K562 (cell line): ENCODE measurements at regions not wholly inside any gene's neighbourhood (a gene's known extent, or its start where the extent isn't known, plus 50 kb on each side); places are given as distances from the start of the nearest gene placed in this dataset.

Source experiments
- ATAC-seq: fragments of 200-7000 bp; cut with Tn5 transposase; 3 replicates; pipeline ENCODE4 v1.9.1; 2020; ENCODE audit warnings: moderate library complexity
- BruUV-seq: library from RNA; stranded (reverse); fragments of 400-500 nt; replicated peaks from 2 replicates; lab custom pipeline; 2021; lab: Mats Ljungman, UMichigan
- CTCF ChIA-PET: fragments of 300-600 bp; formaldehyde crosslinking; extraction: SDS; loops from one replicate; lab custom pipeline; 2021; ENCODE audit warnings: low intra/inter-chr PET ratio; lab: Yijun Ruan, JAX
- POLR2A ChIA-PET: fragments of 300-600, 350-650 bp; sonication (Branson Sonifier 250); formaldehyde crosslinking; extraction: SDS; loops from one replicate; lab custom pipeline; 2021; ENCODE audit warnings: antibody characterized with exemption, inconsistent platforms; lab: Yijun Ruan, JAX
- DNase-seq, 4 experiments: peaks; one replicate each; pipeline versions ENCODE4 v3.0.0 to v3.0.0-alpha.2; 2011 to 2018; ENCODE audit warnings: low spot score in 3 of 4, mixed read lengths in 3 of 4; ENCODE audit errors: extremely low read depth in 1 of 4
- FAIRE-seq: peaks from 2 replicates; lab custom pipeline; 2011; peaks lifted over from hg19 to GRCh38; lab: Jason Lieb, UNC
- H2AFZ ChIP-seq: 2 replicates; pipeline ENCODE4 v1.6.0; 2011; ENCODE audit warnings: low read depth, low read length, control low read depth, inconsistent platforms
- H3K27ac ChIP-seq: fragments of 200-600 bp; 3 replicates; pipeline ENCODE4 v1.8.0; 2011; ENCODE audit warnings: low read depth, mild to moderate bottlenecking, control low read depth, inconsistent platforms, low read length, moderate library complexity, mixed read lengths; ENCODE audit errors: extremely low read depth
- H3K27me3 ChIP-seq, 2 experiments: fragments of 300-600 bp in 1 of 2; 2 replicates in 1 of 2; 3 replicates in 1 of 2; pipeline versions ENCODE4 v1.6.0 to v1.8.0; 2011; ENCODE audit warnings: inconsistent platforms in 2 of 2, low read length in 2 of 2, mild to moderate bottlenecking in 1 of 2, mixed read lengths in 1 of 2, moderate library complexity in 1 of 2; ENCODE audit not compliant: control insufficient read depth in 2 of 2, insufficient read depth in 2 of 2
- H3K36me3 ChIP-seq: fragments of 300-600 bp; 3 replicates; pipeline ENCODE4 v1.8.0; 2011; ENCODE audit warnings: mild to moderate bottlenecking, low read length, inconsistent platforms; ENCODE audit not compliant: control insufficient read depth, insufficient read depth
- H3K4me1 ChIP-seq, 2 experiments: fragments of 200-600 bp in 1 of 2; replicated peaks in 1 of 2; 2 replicates in 1 of 2; 3 replicates in 1 of 2; pipeline versions ENCODE4 v1.5.1 to v1.8.0; 2011; ENCODE audit warnings: inconsistent platforms in 2 of 2, low read length in 2 of 2, mild to moderate bottlenecking in 1 of 2, mixed read lengths in 1 of 2, moderate library complexity in 1 of 2; ENCODE audit not compliant: control insufficient read depth in 2 of 2, insufficient read depth in 2 of 2
- H3K4me2 ChIP-seq: 2 replicates; pipeline ENCODE4 v1.6.1; 2011; ENCODE audit warnings: low read length, control low read depth, inconsistent platforms, mixed read lengths; ENCODE audit not compliant: insufficient read depth
- H3K4me3 ChIP-seq: fragments of 200-600 bp; sonication (generic), shearing (Covaris generic); 2 replicates; pipeline ENCODE4 v1.5.1; 2016; ENCODE audit warnings: control low read depth, inconsistent platforms
- H3K79me2 ChIP-seq: fragments of 200-600 bp; 3 replicates; pipeline ENCODE4 v1.8.0; 2011; ENCODE audit warnings: low read length, inconsistent platforms; ENCODE audit not compliant: control insufficient read depth, insufficient read depth
- H3K9ac ChIP-seq, 2 experiments: 2 replicates each; pipeline versions ENCODE4 v1.6.0 to v1.6.1; 2011; ENCODE audit warnings: low read depth in 2 of 2, low read length in 2 of 2, control low read depth in 1 of 2, inconsistent platforms in 1 of 2, mild to moderate bottlenecking in 1 of 2, mixed read lengths in 1 of 2; ENCODE audit not compliant: insufficient read depth in 1 of 2
- H3K9me1 ChIP-seq: one replicate; pipeline ENCODE4 v1.6.0; 2011; ENCODE audit warnings: inconsistent platforms, mild to moderate bottlenecking, low read length, moderate library complexity; ENCODE audit not compliant: control insufficient read depth, insufficient read depth
- H3K9me3 ChIP-seq: replicated peaks from 2 replicates; pipeline ENCODE4 v1.5.1; 2011; ENCODE audit warnings: low read depth, low read length, inconsistent platforms; ENCODE audit not compliant: control insufficient read depth, insufficient read depth
- H4K20me1 ChIP-seq: replicated peaks from 2 replicates; pipeline ENCODE4 v1.6.1; 2011; ENCODE audit warnings: low read length, inconsistent platforms, mixed read lengths; ENCODE audit not compliant: control insufficient read depth, insufficient read depth
- BMI1 ChIP-seq: fragments of 150-350 bp; IDR thresholded peaks from 2 replicates; pipeline ENCODE4 v1.6.1; 2014; ENCODE audit warnings: low read length
- CXXC5 ChIP-seq: fragments of 250-450 bp; sonication (Bioruptor Pico); IDR thresholded peaks from 2 replicates; pipeline ENCODE4 v1.8.0; 2022; ENCODE audit warnings: inconsistent platforms, mild to moderate bottlenecking, moderate library complexity
- E2F1 ChIP-seq: sonication (generic); formaldehyde crosslinking; IDR thresholded peaks from 2 replicates; pipeline ENCODE4 v1.8.1; 2023; ENCODE audit warnings: mild to moderate bottlenecking, missing genetic modification reagents, moderate library complexity
- ETV1 ChIP-seq: fragments of 450-650 bp; conservative IDR thresholded peaks from 2 replicates; pipeline ENCODE4 v1.6.1; 2016; ENCODE audit warnings: missing genetic modification characterization, control low read depth, low read depth, missing compliant biosample characterization
- GTF2A2 ChIP-seq: IDR thresholded peaks from 2 replicates; pipeline ENCODE4 v1.6.1; 2016; ENCODE audit warnings: mild to moderate bottlenecking, missing genetic modification characterization, missing compliant biosample characterization
- GTF2B ChIP-seq: IDR thresholded peaks from 2 replicates; pipeline ENCODE4 v1.6.1; 2011; ENCODE audit not compliant: insufficient read length; ENCODE audit errors: extremely low read depth
- HLTF ChIP-seq: fragments of 450-650 bp; IDR thresholded peaks from 2 replicates; pipeline ENCODE4 v1.6.1; 2016
- ILF3 ChIP-seq: fragments of 450-650 bp; IDR thresholded peaks from 2 replicates; pipeline ENCODE4 v1.6.1; 2018; ENCODE audit warnings: antibody characterized with exemption, mild to moderate bottlenecking, moderate library complexity, borderline replicate concordance
- MECOM ChIP-seq: fragments of 250-450 bp; sonication (Bioruptor Pico); IDR thresholded peaks from 2 replicates; pipeline ENCODE4 v1.8.0; 2022; ENCODE audit warnings: inconsistent platforms
- POLR2AphosphoS5 ChIP-seq: IDR thresholded peaks from 2 replicates; pipeline ENCODE4 v1.6.1; 2011; ENCODE audit warnings: mild to moderate bottlenecking, low read depth, low read length, moderate library complexity; ENCODE audit not compliant: control insufficient read depth, insufficient read depth
- PTBP1 ChIP-seq: fragments of 200-400 bp; formaldehyde crosslinking; IDR thresholded peaks from 2 replicates; pipeline ENCODE4 v1.6.1; 2017; ENCODE audit warnings: low read depth, low read length
- PYGO2 ChIP-seq: fragments of 450-650 bp; IDR thresholded peaks from 2 replicates; pipeline ENCODE4 v1.6.1; 2016; ENCODE audit warnings: mild to moderate bottlenecking, missing genetic modification characterization, moderate library complexity, missing compliant biosample characterization
- TBL1XR1 ChIP-seq, 2 experiments: IDR thresholded peaks; 2 replicates each; pipeline ENCODE4 v1.6.1; 2012; ENCODE audit warnings: improper control_type of control experiment in 2 of 2, low read length in 2 of 2, mild to moderate bottlenecking in 1 of 2
- YY1 ChIP-seq, 3 experiments: IDR thresholded peaks; 2 replicates each; pipeline ENCODE4 v1.6.1; 2011; ENCODE audit warnings: low read length in 2 of 3, mild to moderate bottlenecking in 2 of 3, moderate library complexity in 2 of 3, borderline replicate concordance in 1 of 3, control low read depth in 1 of 3, low read depth in 1 of 3; ENCODE audit not compliant: insufficient read depth in 3 of 3, insufficient replicate concordance in 2 of 3, control insufficient read depth in 1 of 3, insufficient read length in 1 of 3; ENCODE audit errors: extremely low read depth in 1 of 3
- ZNF217 ChIP-seq: sonication (generic); formaldehyde crosslinking; IDR thresholded peaks from 2 replicates; pipeline ENCODE4 v1.8.0; 2022; ENCODE audit warnings: mild to moderate bottlenecking, missing genetic modification reagents
- ZNF277 ChIP-seq: fragments of 250-450 bp; sonication (Bioruptor Pico); IDR thresholded peaks from 2 replicates; pipeline ENCODE4 v1.8.0; 2022; ENCODE audit warnings: inconsistent platforms, mild to moderate bottlenecking, moderate library complexity, borderline replicate concordance
- ZNF57 ChIP-seq: fragments of 450-650 bp; formaldehyde crosslinking; IDR thresholded peaks from 2 replicates; pipeline ENCODE4 v1.4.0; 2020; ENCODE audit warnings: mild to moderate bottlenecking, moderate library complexity
- WGBS: fragments of 100-300 bp; shearing (Covaris generic); methylation state at CpG from one replicate; pipeline ENCODE4 v1.1.6; 2016; ENCODE audit warnings: low coverage, mixed read lengths; ENCODE audit not compliant: insufficient coverage; ENCODE audit errors: missing lambda C conversion rate; 5-methylcytosine and 5-hydroxymethylcytosine counted together
- in situ Hi-C: fragments of 300-500 bp; cut with MboI; formaldehyde crosslinking; loops from 4 replicates; pipeline ENCODE4 v1.15.0; 2018; ENCODE audit warnings: inconsistent platforms, mixed read lengths
- intact Hi-C: fragments of 100-400 bp; cut with micrococcal nuclease; formaldehyde crosslinking; loops from 2 replicates; pipeline ENCODE4 v1.14.2; 2022
- TF ChIP-seq, protein P1 (sequence below): fragments of 250-450 bp; sonication (Bioruptor Pico); IDR thresholded peaks from 2 replicates; pipeline ENCODE4 v1.8.0; 2021; ENCODE audit warnings: moderate library complexity, mild to moderate bottlenecking, inconsistent platforms
- TF ChIP-seq, protein P2 (sequence below): sonication (generic); formaldehyde crosslinking; IDR thresholded peaks from 2 replicates; pipeline ENCODE4 v1.5.0; 2020; ENCODE audit warnings: missing genetic modification reagents

GRCh38 chr2:161090411-161090810 is 69.8 kb upstream of the TANK start (continued):
- TF ChIP-seq ETV1 (no peak), HLTF (no peak), GTF2A2 (tag) (no peak), ILF3 (no peak), ZNF277 (CRISPR knock-in tag) (no peak), ZNF217 (CRISPR knock-in tag) (no peak)
- TF ChIP-seq, protein P1, sequence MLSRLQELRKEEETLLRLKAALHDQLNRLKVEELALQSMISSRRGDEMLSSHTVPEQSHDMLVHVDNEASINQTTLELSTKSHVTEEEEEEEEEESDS = no peak
- TF ChIP-seq, all 486 proteins: peak for 0

DNA sequence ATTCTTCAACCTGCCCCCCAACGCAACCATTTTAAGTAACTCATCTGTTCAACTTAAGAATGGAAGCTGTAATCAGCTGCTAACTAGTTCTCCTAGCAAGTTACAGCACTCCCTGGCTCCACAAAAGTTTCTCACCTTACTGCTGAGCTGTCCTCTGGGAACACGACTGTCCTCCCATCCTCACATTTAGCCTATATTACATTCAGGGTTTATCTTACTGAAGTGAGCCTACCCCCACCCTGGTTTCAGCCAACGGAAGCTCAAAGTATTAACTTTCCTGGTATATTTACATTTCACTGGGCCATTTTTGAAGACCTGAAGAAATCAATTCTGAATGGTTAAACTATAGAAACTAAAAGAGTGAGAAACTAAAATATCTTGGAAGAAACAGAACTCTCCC is 64.9 kb upstream of the TANK start:
- no peak overlapping the region for H2AFZ ChIP-seq
- H3K79me2 ChIP-seq = no peaks in the 10 kb centered on the region
- no peak overlapping the region for H3K9ac ChIP-seq
- no peaks in the 10 kb centered on the region for H4K20me1 ChIP-seq
- H3K4me1 ChIP-seq = no peaks in the 10 kb centered on the region
- ATAC-seq (no peak), DNase-seq (no peak), FAIRE-seq (no peak)
- no peak overlapping the region for H3K27ac ChIP-seq
- ChIA-PET CTCF (no interaction called here), POLR2A (no interaction called here)
- H3K36me3 ChIP-seq = no peaks in the 10 kb centered on the region
- H3K9me3 ChIP-seq = no peaks in the 10 kb centered on the region
- in situ Hi-C loops = no loop called here
- no peak overlapping the region for H3K4me2 ChIP-seq
- H3K27me3 ChIP-seq = no peaks in the 10 kb centered on the region
- intact Hi-C loops = no loop called here
- no peak overlapping the region for H3K4me3 ChIP-seq
- WGBS = 0% methylated on average over 3 of the region's 3 CpGs
- BruUV-seq = no TSS peak
- H3K9me1 ChIP-seq = no peaks in the 10 kb centered on the region
- TF ChIP-seq E2F1 (CRISPR knock-in tag) (no peak), PYGO2 (tag) (no peak), YY1 (IDR thresholded peaks at IDR 0.05; ENCODE audit: borderline replicate concordance in 1 of 3, control insufficient read depth in 1 of 3, extremely low read depth in 1 of 3, insufficient read depth in 3 of 3, insufficient read length in 1 of 3, insufficient replicate concordance in 2 of 3, low read depth in 1 of 3, low read length in 2 of 3) (no peak), BMI1 (no peak), ZNF57 (CRISPR knock-in tag) (no peak), CXXC5 (CRISPR knock-in tag) (no peak), MECOM (CRISPR knock-in tag) (no peak), GTF2B (no peak), TBL1XR1 (IDR thresholded peaks at IDR 0.05; ENCODE audit: low read length in 2 of 2) (no peak), PTBP1 (no peak), POLR2AphosphoS5 (no peak)
- TF ChIP-seq, protein P2, sequence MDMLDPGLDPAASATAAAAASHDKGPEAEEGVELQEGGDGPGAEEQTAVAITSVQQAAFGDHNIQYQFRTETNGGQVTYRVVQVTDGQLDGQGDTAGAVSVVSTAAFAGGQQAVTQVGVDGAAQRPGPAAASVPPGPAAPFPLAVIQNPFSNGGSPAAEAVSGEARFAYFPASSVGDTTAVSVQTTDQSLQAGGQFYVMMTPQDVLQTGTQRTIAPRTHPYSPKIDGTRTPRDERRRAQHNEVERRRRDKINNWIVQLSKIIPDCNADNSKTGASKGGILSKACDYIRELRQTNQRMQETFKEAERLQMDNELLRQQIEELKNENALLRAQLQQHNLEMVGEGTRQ = no peak
